NOMO-1 treated with dmso at 0.1 percent for 144 hours (cell line): ENCODE measurements at regions not wholly inside any gene's neighbourhood (a gene's known extent, or its start where the extent isn't known, plus 50 kb on each side); places are given as distances from the start of the nearest gene placed in this dataset.

Source experiments
- DNase-seq: peaks from one replicate; lab custom pipeline; 2025; ENCODE audit not compliant: unreplicated experiment; lab: John Stamatoyannopoulos, UW

GRCh38 chr18:66759050-66759828 is 155.3 kb upstream of the CDH19 start:
- DNase-seq, result no peak

DNA sequence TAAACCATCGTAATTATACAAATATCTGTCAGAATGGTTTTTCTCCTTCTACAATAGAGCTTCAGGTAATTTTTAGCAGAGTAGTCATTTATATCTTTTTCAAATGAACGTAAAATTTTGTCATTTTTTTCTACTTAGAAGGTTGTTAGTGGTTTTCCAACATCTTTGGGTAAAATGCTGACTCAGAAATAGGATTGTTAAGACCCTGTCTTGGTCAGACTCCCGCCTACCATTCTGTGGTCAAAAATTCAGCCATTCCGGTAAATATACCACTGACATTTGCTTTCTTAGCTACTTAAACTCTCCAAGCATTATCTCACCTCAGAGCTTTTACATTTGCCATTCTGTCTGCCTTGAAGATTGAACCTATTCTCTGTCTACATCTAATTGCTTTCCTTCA is 154.1 kb upstream of the CDH19 start:
- DNase-seq, result no peak

DNA sequence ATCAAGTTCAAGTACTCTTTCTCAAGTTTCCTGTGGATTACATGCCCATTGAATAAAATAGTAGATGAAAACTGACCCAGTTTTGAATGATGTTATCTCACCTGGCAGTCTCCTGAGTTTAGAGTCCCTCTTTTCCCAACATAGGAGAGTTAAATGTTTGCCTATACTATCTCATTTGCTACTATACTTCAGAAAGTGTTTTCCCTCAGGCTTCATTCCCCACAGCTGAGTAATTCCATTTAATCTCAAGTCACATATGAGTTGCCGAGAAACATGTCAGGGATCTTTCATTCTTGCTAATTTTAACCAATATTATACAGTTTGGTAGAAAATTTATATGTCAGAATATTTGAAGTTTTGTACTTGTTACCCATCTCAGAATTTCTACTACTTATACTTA is 150.4 kb upstream of the CDH19 start:
- DNase-seq, result no peak

DNA sequence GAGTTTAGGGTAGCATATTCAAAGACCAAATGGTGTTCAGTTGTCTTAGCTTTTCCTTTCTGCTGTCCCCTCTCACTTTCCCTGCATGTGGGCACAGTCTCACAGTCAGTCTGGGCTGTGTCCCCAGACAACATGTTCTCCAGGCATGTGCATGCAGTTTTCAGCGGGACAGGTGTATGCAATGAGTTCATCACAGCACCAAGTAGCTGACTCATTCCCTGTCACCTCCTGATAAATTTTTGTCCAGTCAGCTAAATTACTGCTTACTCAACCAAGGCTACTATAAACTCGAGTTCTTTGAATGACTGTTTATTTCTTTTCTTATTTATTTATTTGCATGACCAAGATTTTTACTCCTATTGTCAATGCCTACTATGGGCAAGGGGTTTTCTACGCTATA is 148.8 kb upstream of the CDH19 start:
- DNase-seq, result no peak

- DNase-seq, result no peak
Observed at GRCh38 chr18:66749481-66750035, 145.7 kb upstream of the CDH19 start.

DNA sequence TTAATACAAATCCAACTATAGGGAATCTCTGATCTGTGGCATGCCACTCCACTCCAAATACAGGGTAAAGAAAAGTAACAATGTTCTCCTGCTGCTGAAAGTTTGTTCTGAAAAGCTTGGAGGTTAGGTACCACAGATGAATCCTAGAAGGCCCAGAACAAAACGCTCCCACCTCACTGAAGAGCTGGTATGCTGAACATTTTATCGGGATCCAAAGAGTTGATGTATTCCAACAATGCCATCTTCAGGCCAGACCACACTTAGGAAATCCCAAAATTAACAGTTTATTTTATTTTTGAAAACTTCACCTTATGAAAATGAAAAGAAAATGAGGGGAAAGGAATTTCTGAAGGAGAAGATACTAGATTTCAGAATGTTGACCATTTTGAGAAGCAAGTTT is 145.1 kb upstream of the CDH19 start:
- no peak for DNase-seq

DNA sequence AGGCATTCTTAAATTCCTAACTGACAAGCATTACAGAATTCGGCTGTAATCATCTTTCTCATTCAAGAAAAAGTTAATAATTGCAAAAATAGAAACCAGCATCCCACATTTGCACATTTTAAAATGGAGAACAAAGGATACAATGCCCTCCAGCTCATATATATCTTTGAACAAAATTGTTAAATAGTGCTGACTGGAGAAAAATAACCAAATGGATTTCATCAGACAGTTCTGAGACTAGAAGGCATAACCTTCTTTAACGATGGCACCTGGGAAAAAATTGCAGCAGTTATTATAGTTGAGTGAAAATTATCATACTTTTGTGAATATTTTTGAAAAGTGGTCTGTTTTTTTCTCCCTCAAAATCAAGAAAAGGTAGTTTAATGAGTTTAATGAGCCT is 138.9 kb upstream of the CDH19 start:
- DNase-seq, result no peak

DNA sequence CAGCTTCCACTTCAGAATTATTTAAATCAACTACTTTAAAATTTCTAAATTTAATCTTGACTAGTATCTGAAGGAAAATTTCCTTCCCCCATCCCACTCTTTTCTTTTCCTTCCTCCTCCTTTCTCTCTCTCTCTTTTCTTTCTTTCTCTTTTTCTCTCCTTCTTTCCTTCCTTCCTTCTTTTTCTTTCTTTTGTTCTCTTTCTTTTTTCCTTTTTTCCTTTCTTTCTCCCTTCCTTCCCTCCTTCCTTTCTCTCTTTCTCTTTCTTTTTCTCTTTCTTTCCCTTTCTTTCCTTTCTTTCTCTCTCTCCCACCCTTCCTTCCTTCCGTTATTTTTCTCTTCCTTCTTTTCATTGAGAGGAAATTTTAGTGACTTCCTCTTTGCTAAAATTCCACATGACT is 132.0 kb upstream of the CDH19 start:
- DNase-seq, result no peak

DNA sequence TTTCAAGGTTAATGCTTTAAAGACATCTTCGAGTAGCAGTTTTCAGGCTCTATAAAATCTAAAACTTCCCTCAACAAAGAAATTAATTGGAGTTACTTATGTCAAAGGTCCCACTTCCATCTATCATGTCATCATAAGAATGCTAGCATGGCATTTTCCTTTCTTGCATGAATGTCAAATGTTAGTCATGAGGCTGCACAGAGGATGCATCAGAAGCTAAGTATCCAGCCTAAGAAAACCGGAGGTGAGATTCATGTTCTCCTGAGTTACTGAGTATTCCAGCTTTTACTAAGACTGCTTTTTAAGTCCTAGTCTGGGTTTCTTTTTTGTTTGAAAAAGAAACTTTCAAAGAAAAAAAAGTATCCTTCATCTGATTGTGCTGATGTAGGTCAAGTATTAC is 130.6 kb upstream of the CDH19 start:
- DNase-seq, result no peak

DNA sequence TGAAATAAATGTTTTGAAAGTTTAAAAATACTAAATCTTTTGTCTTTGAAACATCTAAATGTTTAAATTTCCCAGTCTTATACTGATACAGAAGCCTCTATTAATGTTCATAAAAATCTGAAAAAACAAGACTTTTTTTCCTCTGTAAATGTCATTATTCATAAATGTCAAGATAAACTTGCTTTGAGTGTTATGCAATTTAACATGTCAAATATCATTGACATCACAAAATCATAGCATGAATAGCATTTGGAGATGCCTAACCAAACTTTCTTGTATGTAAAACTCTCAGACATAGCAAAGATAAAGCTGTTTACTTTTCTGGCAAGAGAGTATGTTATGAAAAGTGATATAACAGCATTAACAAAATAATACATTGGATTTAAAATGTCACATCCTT is 128.0 kb upstream of the CDH19 start:
- no peak for DNase-seq

DNA sequence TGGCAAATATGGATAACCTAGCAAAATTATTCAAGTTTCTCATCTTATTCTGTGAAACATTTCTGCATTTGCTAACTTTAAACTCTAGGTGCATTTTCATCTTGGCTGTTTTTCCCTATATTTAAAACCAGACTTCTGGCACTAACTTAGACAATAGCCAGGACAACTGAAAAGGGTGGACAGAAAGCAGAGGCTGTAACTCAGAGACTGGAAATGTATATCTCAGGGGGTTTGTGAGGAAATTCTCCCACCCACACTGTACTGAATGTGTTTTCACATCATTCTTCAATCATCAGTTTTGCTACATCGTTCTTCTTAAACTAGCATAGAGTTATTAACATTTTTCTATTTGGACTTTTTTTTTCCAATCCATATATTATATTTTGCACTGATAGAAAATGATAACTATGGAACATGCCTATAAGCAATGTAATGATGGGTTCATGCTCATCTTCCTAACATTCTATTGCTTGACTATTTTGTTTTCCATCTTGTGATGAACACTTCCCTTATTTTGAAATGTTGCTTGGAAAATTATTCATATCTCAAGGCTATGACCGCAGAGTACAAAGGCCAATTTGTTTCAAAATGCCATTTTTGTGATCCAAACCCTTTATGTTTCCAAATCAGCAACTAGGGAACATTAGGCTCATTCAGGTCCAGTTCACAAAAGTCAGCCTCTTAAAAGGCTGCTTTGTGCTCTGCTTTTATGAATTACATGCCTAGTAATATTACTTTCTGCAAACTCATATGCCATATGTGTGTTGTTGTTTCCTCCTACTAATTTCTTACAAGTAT is 125.8 kb upstream of the CDH19 start:
- no peak for DNase-seq

DNA sequence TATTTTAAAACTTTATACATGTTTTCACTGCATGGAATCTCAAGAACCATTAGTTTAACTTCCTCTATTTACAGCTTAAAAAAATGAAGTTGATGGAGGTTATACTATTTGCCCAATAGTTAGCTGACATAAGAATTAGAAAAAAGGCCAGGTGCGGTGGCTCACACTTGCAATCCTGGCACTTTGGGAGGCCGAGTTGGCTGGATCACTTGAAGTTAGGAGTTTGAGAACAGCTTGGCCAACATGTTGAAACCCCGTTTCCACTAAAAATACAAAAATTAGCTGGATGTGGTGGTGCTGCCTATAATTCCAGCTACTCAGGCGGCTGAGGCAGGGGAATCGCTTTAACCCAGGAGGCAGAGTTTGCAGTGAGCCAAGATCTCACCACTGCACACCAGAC is 125.1 kb upstream of the CDH19 start:
- no peak for DNase-seq

- no peak for DNase-seq
Observed at GRCh38 chr18:66727991-66728390, 124.1 kb upstream of the CDH19 start.

- no peak for DNase-seq
Observed at GRCh38 chr18:66724664-66725356, 120.9 kb upstream of the CDH19 start.

GRCh38 chr18:66722671-66723070 is 118.8 kb upstream of the CDH19 start:
- no peak for DNase-seq

- no peak for DNase-seq
Observed at GRCh38 chr18:66708646-66709045, 104.8 kb upstream of the CDH19 start.

DNA sequence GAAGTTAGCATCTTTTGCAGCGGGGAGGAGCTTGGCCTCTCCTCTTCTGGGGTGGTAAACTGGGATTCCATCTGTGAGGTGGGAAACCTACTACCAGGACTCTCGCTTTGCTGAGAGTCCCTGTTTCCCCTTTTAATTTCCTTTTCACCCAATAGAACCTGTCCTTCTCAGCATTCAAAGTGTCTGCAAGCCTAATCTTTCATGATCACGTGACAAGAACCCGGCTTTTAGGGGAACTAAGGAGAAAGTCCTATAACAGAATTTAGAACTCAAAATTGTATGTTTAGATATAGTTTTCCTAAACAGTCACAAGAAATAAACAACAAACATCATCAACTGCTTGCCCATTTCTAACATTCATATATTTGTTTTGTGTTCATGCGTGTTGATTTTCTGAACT is 103.6 kb upstream of the CDH19 start:
- DNase-seq, result no peak

- DNase-seq, result no peak
Observed at GRCh38 chr18:66695281-66695680, 91.4 kb upstream of the CDH19 start.

DNA sequence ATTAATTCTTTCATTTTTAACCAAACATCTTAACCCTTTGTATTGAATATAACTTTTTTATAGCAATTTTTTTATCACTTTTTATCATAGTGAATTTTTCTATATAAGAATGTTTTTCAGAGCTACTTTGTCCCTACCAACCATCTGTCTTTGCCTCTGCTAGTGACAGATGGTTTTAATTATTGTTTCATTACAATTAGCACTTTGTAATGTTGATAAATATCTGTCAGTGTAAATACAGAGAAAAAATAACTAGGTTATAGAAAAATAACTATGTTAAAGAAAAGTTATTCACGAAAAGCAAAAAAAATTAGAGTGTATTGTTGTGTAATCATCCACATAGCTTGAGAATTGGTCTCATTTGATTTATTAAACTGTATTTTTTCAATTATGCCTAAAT is 91.0 kb upstream of the CDH19 start:
- DNase-seq, result no peak

DNA sequence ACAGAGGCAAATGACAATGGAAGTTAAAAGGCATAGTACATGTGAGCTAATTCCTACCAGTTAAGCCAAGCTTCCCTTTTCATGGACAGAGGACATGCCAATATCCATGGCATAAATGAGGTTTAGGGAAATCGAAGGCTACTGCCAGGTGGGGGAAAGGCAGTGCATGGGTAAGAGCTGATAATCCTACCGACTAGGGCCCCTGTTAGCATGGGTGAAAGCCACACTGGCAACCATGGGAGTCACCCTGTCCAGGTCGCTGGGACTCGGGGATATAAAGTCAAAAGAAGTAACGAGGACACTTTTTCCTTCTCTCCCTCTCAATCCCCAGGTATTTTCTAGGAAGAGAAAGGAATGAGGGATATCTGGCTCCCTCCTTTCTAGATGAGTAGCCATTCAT is 83.7 kb upstream of the CDH19 start:
- no peak for DNase-seq

GRCh38 chr18:66682855-66683322 is 79.0 kb upstream of the CDH19 start:
- no peak for DNase-seq

GRCh38 chr18:66676699-66677098 is 72.8 kb upstream of the CDH19 start:
- no peak for DNase-seq
